ENCODE measurements at regions not wholly inside any gene's neighbourhood (a gene's known extent, or its start where the extent isn't known, plus 50 kb on each side); places are given as distances from the start of the nearest gene placed in this dataset.

GRCh38 chr11:121797496-121797895 lies 318.5 kb downstream of the BLID start:
- TF ChIP-seq POLR2A (IDR thresholded peaks at IDR 0.05) (no peak), POLR2AphosphoS5 (IDR thresholded peaks at IDR 0.05) (no peak), CTCF (IDR thresholded peaks at IDR 0.05) (no peak)
- 94% methylated on average over 3 of the region's 3 CpGs for WGBS
- Histone ChIP-seq H3K9me3 (no peaks in the 10 kb centered on the region), H3K27ac (no peak overlapping the region), H3K4me3 (no peak overlapping the region), H3K27me3 (replicated peaks; ENCODE audit: insufficient read depth) (no peaks in the 10 kb centered on the region), H3K36me3 (no peaks in the 10 kb centered on the region), H3K4me1 (replicated peaks) (no peaks in the 10 kb centered on the region)
- no peak for DNase-seq (ENCODE audit: low spot score)
- intact Hi-C loops (cut with DNase I), result no loop called here

GRCh38 chr11:121795174-121795573 lies 320.8 kb downstream of the BLID start:
- no peaks in the 10 kb centered on the region for H3K27me3 ChIP-seq (replicated peaks; ENCODE audit: insufficient read depth)
- intact Hi-C loops (cut with DNase I), result no loop called here
- H3K4me1 ChIP-seq (replicated peaks), result no peaks in the 10 kb centered on the region
- TF ChIP-seq POLR2A (IDR thresholded peaks at IDR 0.05) (no peak), CTCF (IDR thresholded peaks at IDR 0.05) (no peak), POLR2AphosphoS5 (IDR thresholded peaks at IDR 0.05) (no peak)
- WGBS, result 65% methylated on average over 7 of the region's 7 CpGs
- H3K9me3 ChIP-seq, result no peaks in the 10 kb centered on the region
- DNase-seq (ENCODE audit: low spot score), result no peak
- H3K27ac ChIP-seq, result no peak overlapping the region
- H3K36me3 ChIP-seq, result no peaks in the 10 kb centered on the region
- H3K4me3 ChIP-seq, result no peak overlapping the region

GRCh38 chr11:121794671-121795141 lies 321.3 kb downstream of the BLID start:
- H3K27me3 ChIP-seq (replicated peaks; ENCODE audit: insufficient read depth), result no peaks in the 10 kb centered on the region
- H3K4me3 ChIP-seq, result no peak overlapping the region
- H3K27ac ChIP-seq, result no peak overlapping the region
- H3K9me3 ChIP-seq, result no peaks in the 10 kb centered on the region
- TF ChIP-seq POLR2AphosphoS5 (IDR thresholded peaks at IDR 0.05), result no peak
- no peak for TF ChIP-seq POLR2A (IDR thresholded peaks at IDR 0.05)
- no peak for TF ChIP-seq CTCF (IDR thresholded peaks at IDR 0.05)
- no peak for DNase-seq (ENCODE audit: low spot score)
- H3K4me1 ChIP-seq (replicated peaks), result no peaks in the 10 kb centered on the region
- intact Hi-C loops (cut with DNase I), result no loop called here
- WGBS, result 90% methylated on average over 22 of the region's 22 CpGs
- H3K36me3 ChIP-seq, result no peaks in the 10 kb centered on the region

- WGBS, result 81% methylated on average over 6 of the region's 6 CpGs
- DNase-seq (ENCODE audit: low spot score), result no peak
- H3K27ac ChIP-seq, result no peak overlapping the region
- H3K27me3 ChIP-seq (replicated peaks; ENCODE audit: insufficient read depth), result no peaks in the 10 kb centered on the region
- H3K9me3 ChIP-seq, result no peaks in the 10 kb centered on the region
- H3K4me3 ChIP-seq, result no peak overlapping the region
- no peak for TF ChIP-seq CTCF (IDR thresholded peaks at IDR 0.05)
- TF ChIP-seq POLR2A (IDR thresholded peaks at IDR 0.05), result no peak
- TF ChIP-seq POLR2AphosphoS5 (IDR thresholded peaks at IDR 0.05), result no peak
- no peaks in the 10 kb centered on the region for H3K36me3 ChIP-seq
- intact Hi-C loops (cut with DNase I), result no loop called here
- H3K4me1 ChIP-seq (replicated peaks), result no peaks in the 10 kb centered on the region
Observed at GRCh38 chr11:121793916-121794315, 322.1 kb downstream of the BLID start.

GRCh38 chr11:121793291-121793690 lies 322.7 kb downstream of the BLID start:
- intact Hi-C loops (cut with DNase I), result no loop called here
- no peak overlapping the region for H3K27ac ChIP-seq
- TF ChIP-seq CTCF (IDR thresholded peaks at IDR 0.05) (no peak), POLR2AphosphoS5 (IDR thresholded peaks at IDR 0.05) (no peak), POLR2A (IDR thresholded peaks at IDR 0.05) (no peak)

More at GRCh38 chr11:121793291-121793690, 322.7 kb downstream of the BLID start:
- no peak for DNase-seq (ENCODE audit: low spot score)
- Histone ChIP-seq H3K36me3 (no peaks in the 10 kb centered on the region), H3K27me3 (replicated peaks; ENCODE audit: insufficient read depth) (no peaks in the 10 kb centered on the region), H3K9me3 (no peaks in the 10 kb centered on the region), H3K4me3 (no peak overlapping the region), H3K4me1 (replicated peaks) (no peaks in the 10 kb centered on the region)
- WGBS, result 19% methylated on average over 4 of the region's 4 CpGs
